ENCODE measurements at regions not wholly inside any gene's neighbourhood (a gene's known extent, or its start where the extent isn't known, plus 50 kb on each side); places are given as distances from the start of the nearest gene placed in this dataset.
"Not testable (repeated sequence)": the region's sequence is repeated elsewhere in the genome, so short reads cannot be mapped to it uniquely, and the experiment has no call there.

- DNase-seq: peak; percentile 43
Observed at GRCh38 chr7:49483142-49483541, 290.3 kb upstream of the VWC2 start.

GRCh38 chr7:49486974-49487829 lies 286.2 kb upstream of the VWC2 start:
- no peak for DNase-seq

GRCh38 chr7:49487830-49488140 lies 285.7 kb upstream of the VWC2 start:
- no peak for DNase-seq

- no peak for DNase-seq
Observed at GRCh38 chr7:49488573-49488972, 284.9 kb upstream of the VWC2 start.

- no peak for DNase-seq
Observed at GRCh38 chr7:49497471-49497870, 276.0 kb upstream of the VWC2 start.

GRCh38 chr7:49500741-49501140 lies 272.7 kb upstream of the VWC2 start:
- DNase-seq: no peak

GRCh38 chr7:49507206-49507605 lies 266.2 kb upstream of the VWC2 start:
- DNase-seq: not testable (repeated sequence)

- DNase-seq: peak; percentile 15
Observed at GRCh38 chr7:49513911-49514310, 259.5 kb upstream of the VWC2 start.

GRCh38 chr7:49520951-49521350 lies 252.5 kb upstream of the VWC2 start:
- DNase-seq: no peak

- no peak for DNase-seq
Observed at GRCh38 chr7:49522111-49522510, 251.3 kb upstream of the VWC2 start.

GRCh38 chr7:49523870-49524269 lies 249.6 kb upstream of the VWC2 start:
- DNase-seq: peak; percentile 50

GRCh38 chr7:49527182-49527581 lies 246.3 kb upstream of the VWC2 start:
- no peak for DNase-seq

GRCh38 chr7:49530481-49530880 lies 243.0 kb upstream of the VWC2 start:
- DNase-seq: no peak

- DNase-seq: no peak
Observed at GRCh38 chr7:49563693-49564378, 209.6 kb upstream of the VWC2 start.

- no peak for DNase-seq
Observed at GRCh38 chr7:49564379-49564714, 209.1 kb upstream of the VWC2 start.

GRCh38 chr7:49577576-49577975 lies 195.9 kb upstream of the VWC2 start:
- no peak for DNase-seq

- DNase-seq: no peak
Observed at GRCh38 chr7:49579408-49579807, 194.0 kb upstream of the VWC2 start.

- DNase-seq: no peak
Observed at GRCh38 chr7:49580000-49580399, 193.4 kb upstream of the VWC2 start.

GRCh38 chr7:49580761-49581160 lies 192.7 kb upstream of the VWC2 start:
- no peak for DNase-seq

- DNase-seq: no peak
Observed at GRCh38 chr7:49583440-49583839, 190.0 kb upstream of the VWC2 start.

- no peak for DNase-seq
Observed at GRCh38 chr7:49596701-49597491, 176.5 kb upstream of the VWC2 start.

- DNase-seq: no peak
Observed at GRCh38 chr7:49597805-49598204, 175.6 kb upstream of the VWC2 start.

GRCh38 chr7:49611951-49612350 lies 161.5 kb upstream of the VWC2 start:
- no peak for DNase-seq

GRCh38 chr7:49613759-49614158 lies 159.7 kb upstream of the VWC2 start:
- no peak for DNase-seq

All from DMS53 (cell line).